ENCODE measurements at regions not wholly inside any gene's neighbourhood (a gene's known extent, or its start where the extent isn't known, plus 50 kb on each side); places are given as distances from the start of the nearest gene placed in this dataset.

DNA sequence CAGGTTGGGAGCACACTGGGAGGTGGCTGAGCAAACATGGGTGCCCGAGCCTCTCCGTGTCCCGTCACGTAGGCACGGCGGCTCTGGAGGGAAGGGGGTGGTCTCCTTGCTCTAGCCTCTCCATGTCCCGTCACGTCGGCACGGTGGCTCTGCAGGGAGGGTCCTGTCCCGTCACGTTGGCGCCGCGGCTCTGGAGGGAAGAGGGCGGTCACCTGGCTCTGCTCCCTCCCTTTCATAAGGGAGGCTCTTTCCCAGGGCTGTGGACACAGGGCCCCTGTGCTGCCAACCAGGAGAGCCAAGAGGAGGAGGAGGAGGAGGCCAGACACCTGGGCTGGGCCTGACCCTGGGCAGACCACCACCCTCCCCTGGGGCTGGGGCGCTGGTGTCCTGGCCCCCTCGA, 1173.7 kb downstream of the BRD1 start:
- no peak for DNase-seq (ENCODE audit: low read depth)

DNA sequence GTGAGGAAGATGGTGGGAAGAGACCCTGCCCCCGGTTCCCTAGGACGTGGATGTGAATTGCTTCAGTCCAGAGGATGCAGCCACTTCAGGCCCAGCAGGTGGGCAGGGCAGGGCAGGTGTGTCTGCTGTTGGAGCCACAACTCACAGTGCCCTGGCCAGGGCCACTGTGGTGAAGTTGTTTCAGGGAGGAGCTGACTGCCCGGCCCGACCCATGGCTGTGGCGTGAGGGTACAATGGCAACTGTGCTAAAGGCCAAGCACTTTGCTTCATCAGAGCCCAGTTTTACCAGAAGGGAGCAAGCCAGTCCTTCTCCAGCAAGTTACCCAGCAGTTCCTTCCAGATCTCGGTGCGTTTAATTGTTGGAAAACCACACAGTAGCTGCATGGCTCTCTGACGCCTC, 1174.4 kb downstream of the BRD1 start:
- no peak for DNase-seq (ENCODE audit: low read depth)

DNA sequence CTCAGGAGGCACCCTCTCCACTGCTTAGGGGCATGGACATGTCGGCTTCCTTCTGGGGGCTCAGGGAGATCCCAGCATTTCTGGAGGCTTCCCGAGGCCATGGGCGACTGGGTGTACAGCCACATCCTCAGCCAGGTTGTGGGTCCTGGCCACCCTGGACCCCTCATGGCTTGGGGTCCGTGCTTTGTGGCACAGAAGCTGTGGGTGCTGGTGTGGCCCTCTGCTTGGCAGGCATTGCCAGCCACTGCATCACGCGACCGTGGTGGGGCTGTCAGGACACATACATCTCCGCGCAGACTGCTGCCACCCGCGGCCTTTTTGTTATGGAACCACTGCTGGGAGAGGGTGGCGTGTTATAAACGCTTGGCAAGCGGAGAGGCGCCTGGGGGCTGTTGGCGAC, 1174.9 kb downstream of the BRD1 start:
- no peak for DNase-seq (ENCODE audit: low read depth)

DNA sequence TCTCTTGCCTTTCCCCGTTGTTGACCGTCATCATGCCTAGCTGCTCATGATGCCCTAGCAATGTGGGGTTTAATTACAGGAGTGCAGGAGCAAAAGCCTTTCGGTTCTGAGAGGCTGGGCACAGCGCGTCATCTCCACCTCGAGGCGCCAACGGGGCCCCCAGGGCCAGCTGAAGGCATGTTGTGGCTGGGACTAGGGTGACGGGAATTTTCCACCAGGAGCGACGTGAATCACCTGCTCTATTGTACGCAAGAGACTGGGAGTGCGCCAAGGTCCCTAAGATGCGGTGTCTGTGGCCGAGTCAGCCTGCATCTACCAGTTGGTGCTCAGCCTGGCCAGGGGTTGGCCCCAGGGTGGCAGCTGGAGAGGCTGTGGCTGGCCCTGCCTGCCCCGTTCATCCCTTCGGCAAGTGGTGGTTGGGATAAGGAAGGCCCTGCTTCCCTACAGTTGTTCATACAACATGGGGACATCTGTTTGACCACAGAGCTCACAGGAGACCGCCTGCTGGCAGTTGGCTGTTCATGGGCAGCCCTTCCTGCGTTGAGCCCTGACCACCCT, 1175.6 kb downstream of the BRD1 start:
- no peak for DNase-seq (ENCODE audit: low read depth)

DNA sequence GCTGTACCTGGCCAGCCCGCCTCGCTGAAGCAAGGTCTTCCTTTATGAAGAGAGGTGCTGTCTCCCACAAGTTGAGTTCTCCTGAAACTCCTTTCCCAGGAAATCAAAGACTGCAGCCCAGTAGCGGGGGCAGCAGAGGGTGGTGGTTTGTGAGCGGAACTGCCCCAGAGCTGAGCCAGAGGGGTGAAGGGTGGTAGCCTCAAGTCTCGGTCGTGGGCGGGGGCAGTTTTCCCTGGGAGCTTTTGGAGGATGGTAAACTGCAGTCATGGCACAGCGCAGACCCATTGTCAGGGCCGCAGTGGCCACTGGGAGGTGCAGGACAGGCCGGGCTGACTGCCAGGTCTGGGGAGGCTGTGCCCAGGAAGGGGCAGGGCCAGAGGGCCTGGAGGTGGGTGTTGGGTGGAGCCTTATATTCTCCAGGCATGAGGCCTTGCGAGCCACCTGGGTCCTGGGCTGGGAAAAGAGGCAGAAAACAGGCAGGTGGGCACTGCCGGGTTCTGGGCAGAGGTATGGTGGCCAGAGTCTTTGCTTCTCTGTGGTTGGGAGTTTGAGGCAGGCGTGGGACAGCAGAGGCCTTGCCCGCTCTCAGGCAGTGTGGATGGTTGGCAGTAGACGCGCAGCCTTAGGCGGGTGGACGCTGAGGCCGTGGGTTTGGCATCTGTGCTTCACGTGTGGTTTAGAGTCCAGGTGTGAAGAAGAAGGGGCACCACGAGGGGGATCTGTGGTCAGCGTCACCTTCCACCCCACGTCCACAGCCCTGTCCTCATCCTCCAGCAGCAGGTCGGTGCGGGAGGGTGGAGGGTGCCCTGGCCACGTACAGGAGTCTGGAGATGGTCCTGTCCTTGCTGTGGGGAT, 1176.4 kb downstream of the BRD1 start:
- DNase-seq (ENCODE audit: low read depth) = no peak

DNA sequence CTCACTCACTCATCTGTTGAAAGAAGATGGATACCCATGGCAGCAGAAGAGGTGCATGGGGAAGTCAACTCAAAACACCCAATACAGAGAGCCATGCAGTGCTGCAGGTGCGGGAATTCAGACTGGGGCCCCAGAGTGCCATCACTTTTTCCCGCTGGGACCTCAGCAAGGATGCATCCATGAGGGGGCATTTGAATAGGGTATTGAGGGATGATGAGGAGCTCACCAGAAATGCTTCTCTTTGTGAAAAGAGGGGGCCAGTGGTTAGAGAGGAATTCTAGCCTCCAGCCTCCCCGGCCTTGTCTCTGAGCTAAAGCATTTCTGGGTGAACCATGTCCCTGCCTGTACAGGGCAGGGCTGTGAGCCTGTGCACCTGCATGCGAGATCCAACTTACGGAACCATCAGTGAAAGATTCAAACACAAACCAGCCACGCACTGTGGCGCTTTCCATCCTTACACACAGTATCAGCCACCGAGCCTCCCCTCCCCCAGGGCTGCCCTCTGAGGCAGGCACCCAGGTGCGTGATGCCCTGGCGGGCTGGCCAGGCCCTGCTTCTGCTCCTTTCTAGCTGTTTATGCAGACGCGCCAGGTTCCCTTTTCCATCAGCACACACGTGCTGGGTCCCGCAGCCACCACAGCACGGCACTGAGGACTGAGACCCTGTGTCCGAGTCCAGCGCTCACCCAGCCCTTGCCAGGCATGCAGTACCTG, 1177.2 kb downstream of the BRD1 start:
- DNase-seq (ENCODE audit: low read depth) = no peak

DNA sequence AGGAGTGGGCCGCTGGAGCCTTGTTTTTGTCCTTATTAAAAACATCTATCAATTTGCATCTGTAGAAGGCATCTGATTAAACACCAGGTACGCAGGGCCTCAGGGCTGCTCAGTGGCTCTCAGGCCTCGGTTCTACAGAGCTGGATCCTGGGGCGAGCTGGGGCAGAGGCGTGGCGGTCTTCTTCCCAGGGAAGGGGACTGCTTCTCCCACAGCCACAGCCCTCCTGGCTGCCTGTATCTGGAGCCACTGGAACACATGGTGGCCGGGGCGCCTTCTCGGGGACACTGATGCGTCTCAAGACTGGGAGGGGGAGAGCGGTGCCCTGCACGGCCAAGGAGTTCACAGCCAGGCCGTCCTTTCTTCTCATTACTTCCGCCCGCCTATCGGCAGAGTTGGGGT, 1178.2 kb downstream of the BRD1 start:
- no peak for DNase-seq (ENCODE audit: low read depth)

DNA sequence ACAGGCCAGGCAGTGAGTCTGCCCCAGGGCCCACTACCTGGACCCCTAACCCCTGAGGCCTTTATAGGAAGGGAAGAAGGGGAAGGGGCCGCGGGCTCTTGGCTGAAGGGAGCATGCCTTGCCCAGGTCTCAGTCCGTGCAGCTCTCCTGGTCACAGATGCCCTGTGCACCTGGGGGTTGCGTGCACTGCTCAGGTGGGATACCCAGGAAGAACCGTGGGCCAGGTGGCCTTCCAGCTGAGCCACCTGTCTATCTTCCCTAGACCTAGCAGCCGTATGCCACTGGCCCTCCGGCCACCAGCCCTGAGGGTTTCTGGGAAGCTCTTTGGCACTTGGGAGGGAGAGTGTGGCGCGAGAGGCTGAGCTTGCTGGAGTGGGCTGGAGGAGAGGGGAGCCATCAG, 1178.6 kb downstream of the BRD1 start:
- no peak for DNase-seq (ENCODE audit: low read depth)

DNA sequence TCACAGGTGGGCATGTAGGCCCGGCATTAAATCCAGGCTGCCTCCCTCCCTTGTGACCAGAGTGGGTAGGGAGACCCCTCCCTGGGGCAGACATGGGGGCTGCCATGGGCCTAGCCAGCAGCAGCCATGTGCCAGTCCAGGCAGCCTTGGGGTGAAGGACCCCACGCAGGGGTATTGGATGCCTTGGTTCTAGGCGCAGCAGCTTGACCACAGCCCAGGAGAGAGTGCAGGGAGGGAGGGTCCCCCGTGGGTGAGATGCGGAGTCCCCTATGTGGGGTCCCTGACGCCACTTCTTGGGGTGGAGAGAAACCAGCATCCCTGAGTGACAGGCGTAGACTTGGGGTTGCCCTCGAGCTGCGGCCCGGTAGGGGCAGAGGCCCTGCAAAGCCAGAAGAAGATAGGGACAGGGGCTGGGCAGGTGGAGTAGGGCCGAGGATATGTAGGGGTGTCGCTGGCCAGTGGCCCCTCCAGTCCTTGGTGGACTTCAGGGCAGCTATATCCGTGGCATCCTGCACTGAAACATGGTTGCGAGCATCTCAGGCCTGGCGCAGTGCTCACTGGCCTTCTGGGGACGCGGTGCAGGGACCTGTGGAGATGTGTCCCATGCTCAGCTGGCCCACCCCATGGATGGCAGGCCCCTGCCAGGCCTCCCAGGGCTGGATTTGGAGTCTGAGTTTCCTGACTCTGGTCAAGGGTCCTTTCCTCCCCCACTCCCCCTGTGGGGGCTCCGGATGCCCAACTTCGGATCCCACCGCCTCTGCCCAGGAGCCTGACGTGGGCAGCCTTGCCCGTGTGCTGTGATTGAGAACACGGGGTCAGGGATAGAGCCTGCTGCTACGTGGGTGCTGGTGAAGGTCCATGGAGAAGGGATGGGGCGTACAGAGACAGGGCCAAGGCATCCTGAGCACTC, 1179.8 kb downstream of the BRD1 start:
- no peak for DNase-seq (ENCODE audit: low read depth)

DNA sequence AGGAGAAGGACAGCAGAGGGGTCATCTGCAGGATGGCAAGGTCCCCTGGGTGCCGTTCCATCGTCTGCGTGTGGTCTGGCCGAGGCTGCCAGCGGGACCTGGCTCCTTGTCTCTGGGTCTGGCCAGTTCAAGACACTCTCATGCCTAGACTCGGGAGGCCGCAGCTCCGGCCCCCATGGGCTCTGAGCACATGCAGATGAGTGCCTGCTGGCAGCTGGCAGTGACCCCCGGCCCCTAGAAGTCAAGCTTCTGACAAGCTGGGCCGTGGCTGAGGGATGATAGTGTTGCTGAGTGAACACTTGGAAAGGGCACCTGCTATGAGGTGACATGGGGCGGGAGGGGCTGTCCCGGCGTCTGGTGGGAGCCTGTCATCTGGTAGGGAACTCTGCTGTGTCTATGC, 1180.6 kb downstream of the BRD1 start:
- DNase-seq (ENCODE audit: low read depth) = no peak

DNA sequence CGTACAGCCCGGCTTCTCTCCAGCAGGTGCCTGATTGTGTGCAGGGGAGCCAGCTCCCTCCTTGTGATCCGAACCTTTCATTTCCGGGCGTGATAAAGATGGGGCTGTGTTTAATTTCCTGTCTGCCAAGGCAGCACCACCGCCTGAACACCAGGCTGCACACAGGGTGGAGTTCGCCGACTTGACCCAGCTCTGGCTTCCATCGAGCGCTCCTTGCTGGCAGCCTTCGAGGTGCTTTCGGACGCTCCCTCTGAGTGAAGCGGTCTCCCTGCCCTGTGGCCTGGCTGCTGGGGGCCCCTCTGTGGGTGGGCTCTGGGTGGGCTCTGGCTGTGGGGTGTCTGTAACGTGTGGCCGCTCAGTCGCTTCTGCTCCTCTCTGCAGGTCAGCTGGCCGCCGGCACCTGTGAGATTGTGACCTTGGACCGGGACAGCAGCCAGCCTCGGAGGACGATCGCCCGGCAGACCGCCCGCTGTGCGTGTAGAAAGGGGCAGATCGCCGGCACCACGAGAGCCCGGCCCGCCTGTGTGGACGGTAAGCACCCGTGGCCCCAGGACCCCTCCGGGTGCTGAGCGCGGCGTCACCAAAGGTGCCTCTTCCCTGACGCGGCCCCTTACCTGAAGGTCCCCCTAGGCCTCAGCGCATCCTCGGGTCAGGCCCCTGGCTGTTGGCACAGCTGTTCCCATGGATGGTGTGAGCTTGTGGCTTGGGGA, 1181.3 kb downstream of the BRD1 start:
- DNase-seq (ENCODE audit: low read depth) = no peak

DNA sequence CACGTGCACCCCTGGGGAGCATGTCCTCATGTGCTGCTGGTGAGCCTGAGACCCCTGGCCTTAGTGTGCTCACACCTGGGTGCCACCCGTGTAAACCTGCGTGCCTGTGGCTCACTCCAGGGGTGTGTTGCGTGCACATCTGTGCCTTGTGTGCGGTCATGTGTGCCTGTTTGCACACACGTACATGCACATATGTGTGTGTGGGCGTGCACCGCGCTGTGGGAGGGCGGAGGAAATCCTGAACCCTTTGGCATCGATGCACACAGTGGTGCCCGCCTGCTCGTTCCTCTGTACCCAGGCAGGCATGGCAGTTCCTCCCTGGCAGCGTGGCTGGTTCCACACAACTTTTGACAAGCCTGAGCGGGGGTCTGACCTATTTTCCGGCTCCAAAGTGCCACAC, 1181.9 kb downstream of the BRD1 start:
- DNase-seq (ENCODE audit: low read depth) = no peak

DNA sequence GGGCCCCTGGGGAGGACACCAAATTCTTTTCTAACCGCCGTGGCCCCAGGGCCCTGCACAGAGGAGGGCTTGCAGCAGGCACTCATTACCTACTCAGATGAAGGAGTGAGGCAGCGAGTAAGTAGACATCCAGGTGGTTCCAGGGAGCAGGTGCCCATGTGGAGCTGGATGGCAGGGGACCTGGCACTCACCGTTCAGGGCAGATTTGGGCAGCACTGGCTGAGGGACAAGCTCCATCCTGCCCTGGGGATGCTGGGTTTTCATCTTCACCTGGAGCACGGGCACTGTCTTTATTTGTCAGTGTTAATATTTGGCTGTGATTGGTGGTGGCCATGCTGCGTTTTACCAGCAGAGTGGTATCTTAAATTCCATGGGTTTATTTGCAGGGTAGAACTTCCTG, 1182.7 kb downstream of the BRD1 start:
- no peak for DNase-seq (ENCODE audit: low read depth)

DNA sequence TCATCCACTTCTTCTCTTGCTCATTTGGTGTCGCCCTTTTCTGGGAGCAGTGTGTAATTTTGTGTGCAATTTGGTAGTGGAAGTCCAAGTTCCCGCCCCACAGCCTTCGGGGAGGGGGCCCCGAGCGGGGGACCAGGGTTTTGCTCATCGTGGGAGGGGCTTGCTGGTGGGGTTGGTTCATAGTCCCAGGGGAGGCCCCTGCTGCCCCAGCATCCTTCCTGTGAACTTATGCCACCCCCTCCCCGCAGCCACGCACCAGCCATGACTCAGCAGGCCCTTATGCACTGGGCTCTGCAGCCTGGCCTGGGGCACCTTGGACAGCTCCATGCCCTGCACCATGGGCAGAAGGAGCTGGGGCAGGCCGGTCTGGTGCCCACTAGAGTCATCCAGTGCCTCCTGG, 1183.6 kb downstream of the BRD1 start:
- DNase-seq (ENCODE audit: low read depth) = no peak

DNA sequence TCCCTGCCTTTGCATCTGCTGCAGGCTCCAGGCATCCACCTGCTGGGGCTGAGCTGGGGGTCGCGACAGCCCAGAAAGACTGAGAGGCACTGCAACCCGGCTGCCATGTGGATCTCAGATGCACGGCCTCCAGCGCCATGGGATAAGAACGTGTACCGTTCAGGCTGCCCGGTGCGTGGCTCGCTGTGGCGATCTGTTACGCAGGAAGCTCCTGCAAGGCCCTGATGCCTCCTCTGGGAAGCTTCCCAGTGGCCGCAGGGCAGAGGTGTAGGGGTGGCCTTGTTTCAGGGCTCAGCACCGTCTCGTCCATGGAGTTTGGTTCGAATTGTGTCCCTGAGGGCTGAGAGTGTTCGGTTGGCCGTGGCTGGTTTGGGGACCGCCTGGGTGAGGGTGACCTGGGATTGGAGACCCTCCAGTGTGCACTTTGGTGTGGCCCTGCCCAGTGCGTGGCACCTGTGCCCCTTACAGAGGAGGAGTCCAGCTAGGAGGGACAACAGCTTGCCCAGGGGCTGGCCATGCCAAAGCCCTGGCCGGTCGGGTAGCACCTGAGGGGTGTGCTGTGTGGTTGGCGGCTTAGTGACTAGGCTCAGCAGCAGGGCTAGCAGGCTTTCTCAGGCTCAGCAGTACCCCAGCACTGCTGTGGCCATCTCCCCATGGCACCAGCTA, 1184.5 kb downstream of the BRD1 start:
- no peak for DNase-seq (ENCODE audit: low read depth)

DNA sequence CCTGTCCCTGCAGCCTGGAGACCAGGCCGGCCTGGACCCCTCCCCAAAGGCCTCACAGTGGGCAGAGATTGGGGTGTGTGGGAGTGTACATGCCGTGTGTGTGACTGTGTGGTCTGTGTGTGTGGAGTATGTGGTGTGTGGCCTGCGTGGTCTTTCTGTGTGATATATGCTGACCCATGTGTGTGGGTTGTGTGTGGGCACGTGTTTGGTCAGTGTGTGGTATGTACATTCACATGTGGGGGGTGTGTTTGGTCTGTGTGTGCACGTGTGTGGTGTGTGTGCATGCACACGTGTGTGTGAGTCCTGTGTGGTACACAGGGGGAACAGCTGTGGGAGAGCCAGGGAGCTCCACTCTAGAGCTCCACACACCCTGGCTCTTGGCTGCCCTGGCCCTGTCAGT, 1185.1 kb downstream of the BRD1 start:
- no peak for DNase-seq (ENCODE audit: low read depth)

DNA sequence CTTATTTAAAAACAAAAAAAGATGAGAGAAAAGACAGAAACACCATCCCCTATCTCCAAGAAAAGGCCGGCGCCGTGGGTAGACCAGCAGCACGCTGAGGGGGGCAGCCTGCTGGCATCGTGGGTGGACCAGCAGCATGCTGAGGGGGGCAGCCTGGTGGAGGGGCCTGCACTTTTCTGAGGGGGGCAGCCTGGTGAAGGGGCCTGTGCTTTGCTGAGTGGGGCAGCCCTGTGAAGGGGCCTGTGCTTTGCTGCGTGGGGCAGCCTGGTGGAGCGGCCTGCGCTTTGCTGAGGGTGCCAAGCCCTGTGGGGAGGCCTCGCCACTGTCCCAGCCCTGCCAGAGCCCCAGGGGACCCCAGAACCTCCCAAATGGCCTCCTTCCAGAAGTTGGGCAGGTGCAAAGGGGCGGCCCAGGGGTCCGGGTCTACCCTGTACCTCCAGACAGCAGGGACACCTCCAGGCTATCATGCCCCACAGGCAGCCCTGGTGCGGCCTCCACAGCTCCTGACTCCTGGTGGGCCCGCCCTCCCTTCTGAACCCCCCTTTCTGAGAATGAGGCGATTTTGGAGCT, 1185.7 kb downstream of the BRD1 start:
- DNase-seq (ENCODE audit: low read depth) = no peak

DNA sequence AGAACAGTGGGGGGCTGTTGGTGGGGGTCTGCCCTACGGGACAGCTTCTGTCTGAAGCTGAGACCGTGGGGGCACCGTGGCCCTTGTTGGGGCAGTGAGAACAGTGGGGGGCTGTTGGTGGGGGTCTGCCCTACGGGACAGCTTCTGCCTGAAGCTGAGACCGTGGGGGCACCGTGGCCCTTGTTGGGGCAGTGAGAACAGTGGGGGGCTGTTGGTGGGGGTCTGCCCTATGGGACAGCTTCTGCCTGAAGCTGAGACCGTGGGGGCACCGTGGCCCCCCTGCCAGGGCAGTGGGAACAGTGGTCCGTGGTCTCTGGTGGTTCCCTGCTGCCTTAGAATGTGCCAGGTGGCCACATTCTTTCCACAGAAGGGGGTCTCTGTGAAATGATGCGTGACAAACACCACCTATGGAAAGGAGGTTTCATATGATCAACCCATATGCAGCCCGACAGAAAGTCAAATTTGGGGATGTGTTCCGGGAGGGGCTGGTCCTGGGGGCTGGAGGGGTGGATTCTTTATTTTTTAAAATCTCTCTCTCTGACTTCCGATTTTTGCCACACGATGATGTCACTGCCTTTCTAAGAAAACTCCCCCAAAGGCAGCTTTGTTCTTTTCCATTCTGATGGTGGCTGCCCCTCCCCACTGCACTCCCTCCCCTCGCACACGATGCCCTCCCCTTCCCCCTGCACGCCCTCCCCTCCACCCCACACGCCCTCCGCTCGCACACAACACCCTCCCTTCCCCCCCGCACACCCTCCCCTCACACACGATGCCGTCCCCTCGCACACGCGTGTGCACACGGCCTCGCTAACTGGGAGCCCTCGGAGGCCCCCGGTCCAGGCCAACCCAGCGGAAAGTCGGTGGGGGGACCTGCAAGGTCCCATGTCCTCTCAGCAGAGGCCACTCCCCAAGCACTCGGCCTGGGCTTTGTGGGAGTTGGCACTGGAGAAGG, 1186.5 kb downstream of the BRD1 start:
- DNase-seq (ENCODE audit: low read depth) = no peak

DNA sequence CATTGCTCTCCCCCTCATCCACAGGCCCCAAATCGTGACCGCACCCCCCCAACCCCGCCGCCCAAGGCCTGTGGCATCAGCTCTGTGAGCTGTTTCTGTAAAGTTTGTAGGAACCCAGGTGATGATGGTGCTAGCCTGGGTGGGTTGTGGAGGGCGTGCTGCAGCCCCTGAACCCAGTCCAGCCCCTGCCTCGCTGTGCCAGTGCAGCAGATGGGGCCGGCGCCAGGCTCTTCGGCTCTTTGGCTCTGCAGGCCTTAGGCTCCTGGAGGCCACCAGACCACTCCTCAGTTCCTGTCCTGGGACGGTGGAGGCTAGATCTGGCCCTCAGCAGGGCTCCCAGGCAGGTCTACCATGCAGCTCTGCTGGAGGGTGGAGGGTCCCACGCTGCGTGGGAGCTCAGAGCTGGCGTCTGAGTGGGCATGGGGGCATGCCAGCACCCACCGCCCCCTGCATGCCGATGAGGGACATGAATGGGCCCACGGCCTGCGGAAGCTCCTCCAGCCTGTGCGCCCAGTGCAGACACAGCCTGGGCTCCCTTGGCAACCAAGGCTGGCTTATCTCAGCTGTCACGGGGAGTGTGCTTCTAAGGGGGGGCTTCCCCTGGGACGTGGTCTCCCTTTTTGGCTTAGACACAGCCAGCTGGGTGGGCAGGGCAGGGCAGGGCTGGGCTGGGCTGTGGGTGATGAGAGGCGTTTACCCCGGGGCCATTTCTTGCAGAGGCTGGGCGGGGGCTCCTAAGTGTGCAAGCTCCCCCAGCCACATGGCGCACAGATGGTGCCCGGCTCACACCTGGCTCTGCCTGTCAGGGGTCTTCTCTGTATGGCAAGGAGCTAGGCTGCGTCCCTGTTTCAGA, 1187.6 kb downstream of the BRD1 start:
- DNase-seq (ENCODE audit: low read depth) = no peak

Measured in HS-5 (cell line).